ENCODE measurements at regions not wholly inside any gene's neighbourhood (a gene's known extent, or its start where the extent isn't known, plus 50 kb on each side); places are given as distances from the start of the nearest gene placed in this dataset.

- Histone ChIP-seq H3K27ac (ENCODE audit: low read length) (no peak overlapping the region), H3K9ac (ENCODE audit: low read depth, low read length) (no peak overlapping the region), H3K4me3 (ENCODE audit: low read depth in 1 of 2, low read length in 2 of 2) (no peak overlapping the region), H3K9me3 (ENCODE audit: insufficient read depth, low read length, severe bottlenecking) (no peaks in the 10 kb centered on the region), H3K4me1 (ENCODE audit: insufficient read depth, low read length) (no peaks in the 10 kb centered on the region), H3K27me3 (ENCODE audit: insufficient read depth, low read length, poor library complexity) (no peaks in the 10 kb centered on the region), H3K36me3 (ENCODE audit: insufficient read depth, low read length) (no peaks in the 10 kb centered on the region), H3K79me2 (ENCODE audit: insufficient read depth, low read length) (no peaks in the 10 kb centered on the region), H4K20me1 (ENCODE audit: insufficient read depth, low read length) (no peaks in the 10 kb centered on the region), H3K4me2 (ENCODE audit: insufficient read depth, low read length) (no peak overlapping the region), H2AFZ (ENCODE audit: low read depth, low read length) (no peak overlapping the region)
- DNase-seq (no peak), ATAC-seq (ENCODE audit: insufficient read depth, low read depth) (no peak)
- no peak for TF ChIP-seq EZH2 (IDR thresholded peaks at IDR 0.05; ENCODE audit: borderline replicate concordance, low read depth, low read length, severe bottlenecking)
- TF ChIP-seq CTCF (IDR thresholded peaks at IDR 0.05; ENCODE audit: borderline replicate concordance, extremely low read depth, low read length, poor library complexity, severe bottlenecking): no peak
Observed at GRCh38 chr6:77177470-77177869, 285.8 kb downstream of the HTR1B start.

GRCh38 chr6:77173472-77174074 lies 289.7 kb downstream of the HTR1B start:
- no peak overlapping the region for H2AFZ ChIP-seq (ENCODE audit: low read depth, low read length)
- H3K4me3 ChIP-seq (ENCODE audit: low read depth in 1 of 2, low read length in 2 of 2): no peak overlapping the region

GRCh38 chr6:77172578-77172977 lies 290.7 kb downstream of the HTR1B start:
- no peak overlapping the region for H3K9ac ChIP-seq (ENCODE audit: low read depth, low read length)
- H4K20me1 ChIP-seq (ENCODE audit: insufficient read depth, low read length): no peaks in the 10 kb centered on the region
- H3K4me3 ChIP-seq (ENCODE audit: low read depth in 1 of 2, low read length in 2 of 2): no peak overlapping the region
- no peaks in the 10 kb centered on the region for H3K79me2 ChIP-seq (ENCODE audit: insufficient read depth, low read length)
- H3K27me3 ChIP-seq (ENCODE audit: insufficient read depth, low read length, poor library complexity): no peaks in the 10 kb centered on the region
- H3K27ac ChIP-seq (ENCODE audit: low read length): no peak overlapping the region
- H3K4me2 ChIP-seq (ENCODE audit: insufficient read depth, low read length): no peak overlapping the region
- DNase-seq: no peak
- H3K36me3 ChIP-seq (ENCODE audit: insufficient read depth, low read length): no peaks in the 10 kb centered on the region
- no peaks in the 10 kb centered on the region for H3K4me1 ChIP-seq (ENCODE audit: insufficient read depth, low read length)
- H2AFZ ChIP-seq (ENCODE audit: low read depth, low read length): no peak overlapping the region
- ATAC-seq (ENCODE audit: insufficient read depth, low read depth): no peak
- H3K9me3 ChIP-seq (ENCODE audit: insufficient read depth, low read length, severe bottlenecking): no peaks in the 10 kb centered on the region
- no peak for TF ChIP-seq CTCF (IDR thresholded peaks at IDR 0.05; ENCODE audit: borderline replicate concordance, extremely low read depth, low read length, poor library complexity, severe bottlenecking)
- TF ChIP-seq EZH2 (IDR thresholded peaks at IDR 0.05; ENCODE audit: borderline replicate concordance, low read depth, low read length, severe bottlenecking): no peak

More at GRCh38 chr6:77173472-77174074, 289.7 kb downstream of the HTR1B start:
- Histone ChIP-seq H3K9ac (ENCODE audit: low read depth, low read length) (no peak overlapping the region), H3K27me3 (ENCODE audit: insufficient read depth, low read length, poor library complexity) (no peaks in the 10 kb centered on the region), H3K4me1 (ENCODE audit: insufficient read depth, low read length) (no peaks in the 10 kb centered on the region), H4K20me1 (ENCODE audit: insufficient read depth, low read length) (no peaks in the 10 kb centered on the region), H3K9me3 (ENCODE audit: insufficient read depth, low read length, severe bottlenecking) (no peaks in the 10 kb centered on the region), H3K4me2 (ENCODE audit: insufficient read depth, low read length) (no peak overlapping the region), H3K27ac (ENCODE audit: low read length) (no peak overlapping the region), H3K36me3 (ENCODE audit: insufficient read depth, low read length) (no peaks in the 10 kb centered on the region), H3K79me2 (ENCODE audit: insufficient read depth, low read length) (no peaks in the 10 kb centered on the region)
- ATAC-seq (ENCODE audit: insufficient read depth, low read depth) (no peak), DNase-seq (no peak)
- TF ChIP-seq EZH2 (IDR thresholded peaks at IDR 0.05; ENCODE audit: borderline replicate concordance, low read depth, low read length, severe bottlenecking) (no peak), CTCF (IDR thresholded peaks at IDR 0.05; ENCODE audit: borderline replicate concordance, extremely low read depth, low read length, poor library complexity, severe bottlenecking) (no peak)

All from DND-41 (cell line).